GM12801 (cell line): ENCODE measurements at regions not wholly inside any gene's neighbourhood (a gene's known extent, or its start where the extent isn't known, plus 50 kb on each side); places are given as distances from the start of the nearest gene placed in this dataset.

Experiments
- CTCF ChIP-seq: IDR thresholded peaks from one replicate; pipeline ENCODE4 v1.5.1; 2011; ENCODE audit warnings: control low read depth; ENCODE audit not compliant: insufficient read length; ENCODE audit errors: extremely low read depth

GRCh38 chr12:125689576-125690410 lies 624.6 kb downstream of the AACS start:
- no peak for TF ChIP-seq CTCF

GRCh38 chr12:125690841-125691240 lies 625.6 kb downstream of the AACS start:
- no peak for TF ChIP-seq CTCF

- no peak for TF ChIP-seq CTCF
These were observed 630.8 kb downstream of the AACS start for GRCh38 chr12:125696054-125696453.

GRCh38 chr12:125704803-125705202 lies 639.6 kb downstream of the AACS start:
- TF ChIP-seq CTCF, result no peak

- TF ChIP-seq CTCF, result no peak
These were observed 655.7 kb downstream of the AACS start for GRCh38 chr12:125720961-125721360.

GRCh38 chr12:125734137-125734536 lies 668.9 kb downstream of the AACS start:
- TF ChIP-seq CTCF, result no peak

GRCh38 chr12:125738211-125738610 lies 673.0 kb downstream of the AACS start:
- no peak for TF ChIP-seq CTCF
